ENCODE measurements at regions not wholly inside any gene's neighbourhood (a gene's known extent, or its start where the extent isn't known, plus 50 kb on each side); places are given as distances from the start of the nearest gene placed in this dataset.

DNA sequence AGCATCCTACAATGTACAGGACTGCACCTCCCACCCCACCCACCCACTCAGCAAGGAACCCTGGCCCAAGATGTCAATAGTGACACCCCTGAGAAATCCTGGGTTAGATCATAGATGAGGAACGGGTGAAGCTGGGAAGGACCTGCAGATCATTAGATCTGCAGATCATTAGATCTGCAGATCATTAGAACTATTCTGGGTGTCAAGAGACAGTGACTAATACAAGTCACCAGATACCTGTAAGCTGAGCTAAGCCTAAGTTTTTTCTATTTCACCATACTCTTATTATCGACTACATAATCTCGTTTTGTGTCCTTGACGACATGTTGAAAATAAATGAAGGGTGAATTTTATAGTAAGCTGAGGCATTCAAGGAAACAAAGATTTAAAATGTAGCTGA lies 325.7 kb downstream of the DUSP10 start:
- H3K4me1 Mint-ChIP-seq (ENCODE audit: low read depth), result no peaks in the 10 kb centered on the region
- TF ChIP-seq, protein P1, sequence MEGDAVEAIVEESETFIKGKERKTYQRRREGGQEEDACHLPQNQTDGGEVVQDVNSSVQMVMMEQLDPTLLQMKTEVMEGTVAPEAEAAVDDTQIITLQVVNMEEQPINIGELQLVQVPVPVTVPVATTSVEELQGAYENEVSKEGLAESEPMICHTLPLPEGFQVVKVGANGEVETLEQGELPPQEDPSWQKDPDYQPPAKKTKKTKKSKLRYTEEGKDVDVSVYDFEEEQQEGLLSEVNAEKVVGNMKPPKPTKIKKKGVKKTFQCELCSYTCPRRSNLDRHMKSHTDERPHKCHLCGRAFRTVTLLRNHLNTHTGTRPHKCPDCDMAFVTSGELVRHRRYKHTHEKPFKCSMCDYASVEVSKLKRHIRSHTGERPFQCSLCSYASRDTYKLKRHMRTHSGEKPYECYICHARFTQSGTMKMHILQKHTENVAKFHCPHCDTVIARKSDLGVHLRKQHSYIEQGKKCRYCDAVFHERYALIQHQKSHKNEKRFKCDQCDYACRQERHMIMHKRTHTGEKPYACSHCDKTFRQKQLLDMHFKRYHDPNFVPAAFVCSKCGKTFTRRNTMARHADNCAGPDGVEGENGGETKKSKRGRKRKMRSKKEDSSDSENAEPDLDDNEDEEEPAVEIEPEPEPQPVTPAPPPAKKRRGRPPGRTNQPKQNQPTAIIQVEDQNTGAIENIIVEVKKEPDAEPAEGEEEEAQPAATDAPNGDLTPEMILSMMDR (IDR thresholded peaks at IDR 0.05), result no peak
- DNase-seq (ENCODE audit: low spot score), result no peak
- no peak overlapping the region for H3K27ac Mint-ChIP-seq (ENCODE audit: unreplicated experiment)
- H3K4me3 Mint-ChIP-seq (ENCODE audit: unreplicated experiment), result no peak overlapping the region
- H3K27me3 Mint-ChIP-seq (ENCODE audit: low read depth), result peaks cover 11% of the 10 kb centered on the region
- no peaks in the 10 kb centered on the region for H3K36me3 Mint-ChIP-seq (ENCODE audit: low read depth)
- no peaks in the 10 kb centered on the region for H3K9me3 Mint-ChIP-seq (ENCODE audit: low read depth)

DNA sequence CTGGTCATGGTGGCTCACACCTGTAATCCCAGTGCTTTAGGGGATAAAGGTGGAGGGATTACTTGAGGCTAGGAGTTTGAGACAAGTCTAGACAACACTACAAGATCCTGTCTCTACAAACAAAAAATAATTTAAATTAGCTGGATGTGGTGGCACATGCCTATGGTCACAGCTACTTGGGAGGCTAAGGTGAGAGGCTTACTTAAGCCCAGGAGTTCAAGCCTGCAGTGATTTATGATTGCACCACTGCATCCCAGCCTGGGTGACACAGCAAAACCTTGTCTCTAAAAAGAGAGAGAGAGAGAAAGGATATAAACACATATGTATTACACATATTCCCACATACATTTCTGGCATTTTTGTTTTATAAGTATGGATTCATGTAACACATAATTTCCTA lies 325.2 kb downstream of the DUSP10 start:
- Mint-ChIP-seq H3K27me3 (ENCODE audit: low read depth) (peaks cover 11% of the 10 kb centered on the region), H3K4me3 (ENCODE audit: unreplicated experiment) (no peak overlapping the region), H3K4me1 (ENCODE audit: low read depth) (no peaks in the 10 kb centered on the region), H3K9me3 (ENCODE audit: low read depth) (no peaks in the 10 kb centered on the region), H3K27ac (ENCODE audit: unreplicated experiment) (no peak overlapping the region), H3K36me3 (ENCODE audit: low read depth) (no peaks in the 10 kb centered on the region)
- TF ChIP-seq, protein P1 (IDR thresholded peaks at IDR 0.05), result no peak
- no peak for DNase-seq (ENCODE audit: low spot score)

DNA sequence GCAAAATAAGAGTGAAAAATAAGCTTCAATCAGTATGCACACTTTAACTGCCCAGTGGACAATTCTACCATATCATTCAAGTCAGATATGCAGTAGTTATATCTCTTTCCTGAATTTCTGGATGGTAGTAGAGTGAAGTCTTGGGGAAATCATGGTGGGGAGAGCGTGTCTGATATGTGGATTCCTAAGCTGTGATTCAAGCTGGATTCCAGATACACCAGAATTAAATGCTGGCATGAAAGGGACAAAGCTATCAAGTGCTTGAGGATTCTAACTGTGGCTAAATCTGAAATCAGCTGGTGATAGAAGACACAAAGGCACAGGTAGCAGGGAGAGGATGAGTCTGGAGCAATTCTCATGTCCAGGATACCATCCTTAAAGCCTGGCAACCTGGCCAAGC lies 323.5 kb downstream of the DUSP10 start:
- Mint-ChIP-seq H3K27ac (ENCODE audit: unreplicated experiment) (no peak overlapping the region), H3K4me1 (ENCODE audit: low read depth) (no peaks in the 10 kb centered on the region), H3K4me3 (ENCODE audit: unreplicated experiment) (no peak overlapping the region), H3K36me3 (ENCODE audit: low read depth) (no peaks in the 10 kb centered on the region), H3K9me3 (ENCODE audit: low read depth) (no peaks in the 10 kb centered on the region), H3K27me3 (ENCODE audit: low read depth) (peaks cover 13% of the 10 kb centered on the region)
- DNase-seq (ENCODE audit: low spot score), result no peak
- TF ChIP-seq, protein P1 (IDR thresholded peaks at IDR 0.05), result no peak

DNA sequence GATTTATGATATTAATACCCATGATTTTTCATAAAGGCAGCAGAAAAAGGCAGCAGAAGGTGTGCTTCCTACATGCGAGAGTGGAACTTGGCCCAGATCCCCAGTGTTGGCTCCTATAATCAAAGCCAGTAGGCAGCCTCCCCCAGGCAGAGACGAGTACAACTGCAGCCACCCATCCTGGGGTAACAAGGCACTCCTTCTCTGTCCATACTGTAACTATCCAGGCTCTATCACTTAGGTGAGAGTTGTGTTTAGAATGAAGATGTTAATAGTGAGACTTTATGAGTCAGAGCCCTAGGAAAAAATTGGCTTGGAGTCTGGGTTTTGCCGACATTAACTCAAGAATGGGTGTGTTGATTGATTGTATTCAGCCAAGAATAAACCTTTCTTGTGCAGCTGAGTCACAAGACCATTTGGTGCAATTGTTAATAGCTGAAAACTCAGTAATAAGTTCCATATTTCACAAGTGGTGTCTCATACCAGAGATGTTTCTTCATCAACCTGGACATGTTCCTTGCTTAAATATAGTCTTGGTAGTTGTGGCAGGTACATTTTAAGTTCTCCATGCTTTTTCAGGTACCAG lies 322.3 kb downstream of the DUSP10 start:
- Mint-ChIP-seq H3K4me1 (ENCODE audit: low read depth) (no peaks in the 10 kb centered on the region), H3K27me3 (ENCODE audit: low read depth) (peaks cover 7% of the 10 kb centered on the region)

DNA sequence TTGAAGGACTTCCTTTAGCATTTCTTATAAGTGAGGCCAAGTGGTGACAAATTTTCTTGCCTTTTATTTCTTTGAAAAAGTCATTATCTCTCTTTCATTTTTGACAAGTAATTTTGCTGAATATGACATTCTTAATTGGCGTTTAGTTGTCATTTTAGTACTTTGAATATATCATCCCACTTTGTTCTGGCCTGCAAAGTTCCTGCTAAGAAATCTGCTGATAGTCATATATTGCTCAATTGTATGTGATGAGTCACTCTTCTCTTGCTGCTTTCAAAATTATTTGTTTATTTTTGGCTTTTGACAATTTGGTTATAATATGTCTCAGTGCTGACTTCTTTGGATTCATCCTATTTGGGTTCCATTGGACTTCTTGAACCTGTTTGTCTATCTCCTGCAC lies 312.6 kb downstream of the DUSP10 start:
- TF ChIP-seq, protein P1 (IDR thresholded peaks at IDR 0.05), result no peak
- H3K4me1 Mint-ChIP-seq (ENCODE audit: low read depth), result no peaks in the 10 kb centered on the region
- DNase-seq (ENCODE audit: low spot score), result no peak
- H3K27me3 Mint-ChIP-seq (ENCODE audit: low read depth), result peaks cover 9% of the 10 kb centered on the region
- H3K27ac Mint-ChIP-seq (ENCODE audit: unreplicated experiment), result no peak overlapping the region
- H3K4me3 Mint-ChIP-seq (ENCODE audit: unreplicated experiment), result no peak overlapping the region
- H3K9me3 Mint-ChIP-seq (ENCODE audit: low read depth), result peaks cover 12% of the 10 kb centered on the region
- H3K36me3 Mint-ChIP-seq (ENCODE audit: low read depth), result no peaks in the 10 kb centered on the region

More for the DNA sequence above, 322.3 kb downstream of the DUSP10 start:
- no peaks in the 10 kb centered on the region for H3K9me3 Mint-ChIP-seq (ENCODE audit: low read depth)
- no peak overlapping the region for H3K4me3 Mint-ChIP-seq (ENCODE audit: unreplicated experiment)
- no peak for DNase-seq (ENCODE audit: low spot score)
- H3K36me3 Mint-ChIP-seq (ENCODE audit: low read depth), result no peaks in the 10 kb centered on the region
- no peak overlapping the region for H3K27ac Mint-ChIP-seq (ENCODE audit: unreplicated experiment)
- TF ChIP-seq, protein P1 (IDR thresholded peaks at IDR 0.05), result no peak
